Mucosa of descending colon (tissue), 3 donors: ENCODE measurements at regions not wholly inside any gene's neighbourhood (a gene's known extent, or its start where the extent isn't known, plus 50 kb on each side); places are given as distances from the start of the nearest gene placed in this dataset.

Experiments used
- ATAC-seq: fragments of 200-7000 bp; cut with Tn5 transposase; one replicate; pipeline ENCODE4 v1.9.1; 2020; ENCODE audit warnings: mild to moderate bottlenecking, moderate library complexity
- DNase-seq, 3 donors: peaks; one replicate each; pipeline ENCODE4 v3.0.0-alpha.2; 2020
- H3K36me3 ChIP-seq: fragments of 200-600 bp; one replicate; pipeline ENCODE4 v1.8.0; 2021; ENCODE audit warnings: low read depth, mild to moderate bottlenecking
- H3K4me1 ChIP-seq: fragments of 200-600 bp; one replicate; pipeline ENCODE4 v1.8.0; 2021; ENCODE audit warnings: low read depth, mild to moderate bottlenecking
- H3K4me3 ChIP-seq: fragments of 200-600 bp; one replicate; pipeline ENCODE4 v1.8.0; 2021; ENCODE audit warnings: mild to moderate bottlenecking
- H3K9me3 ChIP-seq: fragments of 200-600 bp; one replicate; pipeline ENCODE4 v1.8.0; 2021; ENCODE audit warnings: mild to moderate bottlenecking
- intact Hi-C, 2 donors: fragments of 100-400 bp; cut with DNase I in 1 of 2; cut with micrococcal nuclease in 1 of 2; formaldehyde crosslinking; loops; one replicate each; pipeline versions ENCODE4 v1.11.0 to v1.11.1; 2022; cut with DNase I, micrococcal nuclease
- TF ChIP-seq, protein P1 (sequence below): fragments of 200-600 bp; IDR thresholded peaks from one replicate; pipeline ENCODE4 v1.8.0; 2022; ENCODE audit warnings: antibody characterized with exemption, mild to moderate bottlenecking
- donor health status: DM: no; HTN: no; CAD: no; lungs with moderate emphysema.
- donor health status: DM: no; HTN: no; CAD: no.
- donor health status: DM: no; HTN: yes; CAD: no.

DNA sequence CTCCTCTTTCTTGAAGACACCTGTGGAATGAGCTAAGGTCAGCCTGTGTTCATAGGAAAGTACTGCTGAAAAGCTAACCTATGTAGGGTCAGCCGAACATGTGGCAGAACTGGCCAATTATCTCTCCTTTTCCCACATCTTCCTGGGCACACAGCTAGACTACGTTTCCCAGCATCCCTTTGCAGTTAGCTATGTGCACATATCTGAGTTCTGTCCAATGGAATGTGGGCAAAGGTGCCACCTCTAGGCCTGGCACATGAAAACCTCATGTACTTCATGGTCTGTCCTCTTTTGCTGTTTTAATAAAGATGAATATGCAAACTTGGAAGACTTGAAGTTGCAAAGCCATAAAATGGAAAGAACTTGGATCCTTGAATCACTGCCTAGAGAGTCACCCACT is 352.6 kb downstream of the TNS1 start:
- H3K9me3 ChIP-seq = no peaks in the 10 kb centered on the region
- DNase-seq = no peak
- no peaks in the 10 kb centered on the region for H3K36me3 ChIP-seq
- ATAC-seq = no peak
- no peaks in the 10 kb centered on the region for H3K4me1 ChIP-seq
- H3K4me3 ChIP-seq = no peak overlapping the region
- intact Hi-C loops = no loop called here
- TF ChIP-seq, protein P1, sequence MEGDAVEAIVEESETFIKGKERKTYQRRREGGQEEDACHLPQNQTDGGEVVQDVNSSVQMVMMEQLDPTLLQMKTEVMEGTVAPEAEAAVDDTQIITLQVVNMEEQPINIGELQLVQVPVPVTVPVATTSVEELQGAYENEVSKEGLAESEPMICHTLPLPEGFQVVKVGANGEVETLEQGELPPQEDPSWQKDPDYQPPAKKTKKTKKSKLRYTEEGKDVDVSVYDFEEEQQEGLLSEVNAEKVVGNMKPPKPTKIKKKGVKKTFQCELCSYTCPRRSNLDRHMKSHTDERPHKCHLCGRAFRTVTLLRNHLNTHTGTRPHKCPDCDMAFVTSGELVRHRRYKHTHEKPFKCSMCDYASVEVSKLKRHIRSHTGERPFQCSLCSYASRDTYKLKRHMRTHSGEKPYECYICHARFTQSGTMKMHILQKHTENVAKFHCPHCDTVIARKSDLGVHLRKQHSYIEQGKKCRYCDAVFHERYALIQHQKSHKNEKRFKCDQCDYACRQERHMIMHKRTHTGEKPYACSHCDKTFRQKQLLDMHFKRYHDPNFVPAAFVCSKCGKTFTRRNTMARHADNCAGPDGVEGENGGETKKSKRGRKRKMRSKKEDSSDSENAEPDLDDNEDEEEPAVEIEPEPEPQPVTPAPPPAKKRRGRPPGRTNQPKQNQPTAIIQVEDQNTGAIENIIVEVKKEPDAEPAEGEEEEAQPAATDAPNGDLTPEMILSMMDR = no peak

DNA sequence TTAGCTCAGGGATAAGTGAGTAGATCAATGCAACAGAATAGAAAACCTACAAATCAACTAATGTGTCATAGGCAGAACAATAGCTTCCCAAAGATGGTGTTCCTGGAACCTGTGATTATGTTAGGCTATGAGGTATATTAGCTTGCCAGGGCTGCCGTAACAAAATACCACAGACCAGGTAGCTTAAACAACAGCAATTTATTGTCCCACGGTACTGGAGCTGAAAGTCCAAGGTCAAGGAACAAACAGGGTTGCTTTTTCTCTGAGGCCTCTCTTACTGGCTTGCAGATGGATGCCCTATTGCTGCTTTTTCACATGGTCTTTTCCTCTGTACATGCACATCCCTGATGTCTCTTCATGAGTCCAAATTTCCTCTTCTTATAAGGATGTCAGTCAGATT is 354.9 kb downstream of the TNS1 start:
- DNase-seq (no peak), ATAC-seq (no peak)
- H3K4me1 ChIP-seq = no peaks in the 10 kb centered on the region
- H3K4me3 ChIP-seq = no peak overlapping the region
- TF ChIP-seq, protein P1 = no peak
- intact Hi-C loops = no loop called here
- no peaks in the 10 kb centered on the region for H3K9me3 ChIP-seq
- no peaks in the 10 kb centered on the region for H3K36me3 ChIP-seq

DNA sequence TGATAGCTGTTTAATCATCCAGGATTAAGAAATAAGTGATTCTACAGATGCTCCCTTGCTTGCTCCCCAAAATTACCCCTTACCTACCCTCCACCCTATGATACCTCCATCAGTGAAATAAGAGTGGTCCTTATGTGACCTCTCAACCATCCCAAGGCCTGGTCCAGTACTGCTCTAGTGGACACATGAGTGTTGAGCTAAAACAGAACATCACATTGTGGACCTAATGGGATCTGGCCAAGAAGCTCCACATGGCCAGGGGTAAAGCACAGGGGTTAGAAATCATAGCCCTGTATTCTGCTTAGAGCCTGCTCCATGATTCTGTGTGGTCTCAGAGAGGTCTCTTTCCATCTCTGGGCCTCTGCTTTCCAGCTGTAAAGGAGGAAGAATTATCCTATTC is 355.6 kb downstream of the TNS1 start:
- no peak for ATAC-seq

GRCh38 chr2:217645896-217646295 is 356.9 kb downstream of the TNS1 start:
- Histone ChIP-seq H3K4me1 (no peaks in the 10 kb centered on the region), H3K9me3 (no peaks in the 10 kb centered on the region), H3K36me3 (no peaks in the 10 kb centered on the region), H3K4me3 (no peak overlapping the region)
- DNase-seq (no peak), ATAC-seq (no peak)
- intact Hi-C loops = no loop called here
- TF ChIP-seq, protein P1 = no peak

More for the DNA sequence above, 355.6 kb downstream of the TNS1 start:
- Histone ChIP-seq H3K9me3 (no peaks in the 10 kb centered on the region), H3K4me1 (no peaks in the 10 kb centered on the region), H3K4me3 (no peak overlapping the region), H3K36me3 (no peaks in the 10 kb centered on the region)
- intact Hi-C loops = no loop called here
- DNase-seq = no peak
- TF ChIP-seq, protein P1 = no peak

DNA sequence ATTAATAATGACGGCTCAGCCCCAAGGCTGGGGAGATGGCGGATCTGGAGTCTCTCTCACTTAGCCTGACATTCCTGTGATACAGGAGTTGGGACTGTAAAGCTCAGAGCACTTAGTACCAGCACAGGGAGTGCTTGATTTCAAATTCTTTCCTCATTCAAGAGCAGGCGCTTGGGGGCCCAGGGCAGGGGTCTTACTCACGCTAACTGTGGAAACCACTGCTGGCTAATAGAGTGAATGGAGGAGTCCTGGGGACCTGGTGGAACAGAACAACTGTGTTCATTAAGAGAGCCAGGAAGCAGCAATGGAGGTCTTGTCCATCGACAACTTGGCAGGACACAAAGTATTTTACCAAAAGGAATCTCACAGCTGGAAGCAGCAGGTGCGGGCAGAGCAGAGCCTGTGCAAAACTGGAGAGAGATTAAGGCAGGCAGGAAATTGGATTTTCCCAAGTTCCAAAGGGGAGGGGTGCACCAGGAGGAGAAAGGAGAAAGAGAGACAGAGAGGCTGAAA is 358.9 kb downstream of the TNS1 start:
- ATAC-seq = no peak
- DNase-seq = no peak
- Histone ChIP-seq H3K4me3 (no peak overlapping the region), H3K36me3 (no peaks in the 10 kb centered on the region), H3K4me1 (no peaks in the 10 kb centered on the region), H3K9me3 (no peaks in the 10 kb centered on the region)
- intact Hi-C loops = no loop called here
- TF ChIP-seq, protein P1 = no peak

DNA sequence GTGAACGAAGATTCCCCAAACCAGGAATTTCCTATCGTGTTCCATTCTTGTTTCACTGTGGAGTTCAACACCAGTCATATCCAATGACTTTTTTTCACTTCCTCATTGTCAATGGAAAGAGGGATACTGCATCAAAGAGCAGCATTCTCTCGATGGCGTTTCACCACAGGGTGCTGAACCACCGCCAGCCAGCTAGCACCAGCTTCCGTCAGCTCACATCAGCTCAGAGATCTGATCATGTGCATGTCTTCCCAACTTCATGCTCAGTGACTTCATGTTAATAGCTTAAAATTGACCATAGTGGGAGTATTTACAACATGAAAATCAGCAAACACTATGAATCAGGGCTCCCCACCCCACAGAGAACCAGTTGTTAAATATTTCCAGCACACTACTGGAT is 359.9 kb downstream of the TNS1 start:
- ATAC-seq (no peak), DNase-seq (no peak)
- Histone ChIP-seq H3K4me1 (no peaks in the 10 kb centered on the region), H3K4me3 (no peak overlapping the region), H3K36me3 (no peaks in the 10 kb centered on the region), H3K9me3 (no peaks in the 10 kb centered on the region)
- intact Hi-C loops = no loop called here
- TF ChIP-seq, protein P1 = no peak
